KMS-11 (cell line): ENCODE measurements at regions not wholly inside any gene's neighbourhood (a gene's known extent, or its start where the extent isn't known, plus 50 kb on each side); places are given as distances from the start of the nearest gene placed in this dataset.

ENCODE experiments used
- H2AFZ ChIP-seq: fragments of 200-600 bp; sonication (generic); 2 replicates; pipeline ENCODE4 v1.6.1; 2016; ENCODE audit warnings: antibody characterized with exemption, mixed run types, low read depth
- H3K27ac ChIP-seq: fragments of 200-600 bp; sonication (generic); 2 replicates; pipeline ENCODE4 v1.6.1; 2016; ENCODE audit warnings: mild to moderate bottlenecking, mixed run types
- H3K27me3 ChIP-seq: fragments of 200-600 bp; sonication (generic); 2 replicates; pipeline ENCODE4 v1.6.1; 2017; ENCODE audit warnings: mild to moderate bottlenecking, low read depth, mixed run types, moderate library complexity; ENCODE audit not compliant: insufficient read depth
- H3K36me3 ChIP-seq: fragments of 200-600 bp; sonication (generic); 2 replicates; pipeline ENCODE4 v1.6.1; 2017; ENCODE audit warnings: mild to moderate bottlenecking, mixed run types; ENCODE audit not compliant: insufficient read depth
- H3K4me1 ChIP-seq: fragments of 200-600 bp; sonication (generic); 2 replicates; pipeline ENCODE4 v1.6.1; 2016; ENCODE audit warnings: mild to moderate bottlenecking, low read depth, mixed run types; ENCODE audit not compliant: poor library complexity, severe bottlenecking
- H3K4me2 ChIP-seq: fragments of 200-600 bp; sonication (generic); 2 replicates; pipeline ENCODE4 v1.7.0; 2016; ENCODE audit warnings: mild to moderate bottlenecking, mixed run types
- H3K4me3 ChIP-seq: fragments of 200-600 bp; sonication (generic); IDR thresholded peaks from 2 replicates; pipeline ENCODE4 v1.6.1; 2017; ENCODE audit warnings: low read depth, low read length, mixed read lengths; ENCODE audit not compliant: insufficient read depth
- H3K79me2 ChIP-seq: fragments of 200-600 bp; sonication (generic); 2 replicates; pipeline ENCODE4 v1.6.1; 2016; ENCODE audit warnings: low read depth, mixed run types; ENCODE audit not compliant: insufficient read depth
- H3K9ac ChIP-seq: fragments of 200-600 bp; sonication (generic); 2 replicates; pipeline ENCODE4 v1.6.1; 2016; ENCODE audit warnings: mild to moderate bottlenecking, mixed run types
- H4K20me1 ChIP-seq: fragments of 200-600 bp; sonication (generic); 2 replicates; pipeline ENCODE4 v1.6.1; 2016; ENCODE audit warnings: mild to moderate bottlenecking, mixed run types; ENCODE audit not compliant: insufficient read depth
- CTCF ChIP-seq: fragments of 200-600 bp; sonication (generic); conservative IDR thresholded peaks from 2 replicates; pipeline ENCODE4 v1.6.1; 2017; ENCODE audit warnings: low read depth, mild to moderate bottlenecking, antibody characterized with exemption, low read length, moderate library complexity, mixed read lengths

GRCh38 chr5:40006260-40006659 lies 581.5 kb upstream of the DAB2 start:
- no peak overlapping the region for H3K9ac ChIP-seq
- H3K27me3 ChIP-seq = no peaks in the 10 kb centered on the region
- H3K36me3 ChIP-seq = no peaks in the 10 kb centered on the region
- no peaks in the 10 kb centered on the region for H3K4me1 ChIP-seq
- no peak overlapping the region for H3K4me2 ChIP-seq
- H3K27ac ChIP-seq = no peak overlapping the region
- H4K20me1 ChIP-seq = no peaks in the 10 kb centered on the region
- no peak for TF ChIP-seq CTCF
- no peaks in the 10 kb centered on the region for H3K79me2 ChIP-seq
- H3K4me3 ChIP-seq = no peak overlapping the region
- H2AFZ ChIP-seq = no peak overlapping the region

- no peaks in the 10 kb centered on the region for H3K4me1 ChIP-seq
- no peaks in the 10 kb centered on the region for H3K36me3 ChIP-seq
- H3K79me2 ChIP-seq = no peaks in the 10 kb centered on the region
- H2AFZ ChIP-seq = no peak overlapping the region
- TF ChIP-seq CTCF = no peak
- no peak overlapping the region for H3K4me3 ChIP-seq
- H3K4me2 ChIP-seq = no peak overlapping the region
- H4K20me1 ChIP-seq = no peaks in the 10 kb centered on the region
- H3K27ac ChIP-seq = no peak overlapping the region
- no peak overlapping the region for H3K9ac ChIP-seq
- no peaks in the 10 kb centered on the region for H3K27me3 ChIP-seq
Observed at GRCh38 chr5:40001796-40002195, 577.0 kb upstream of the DAB2 start.

GRCh38 chr5:39998518-39998917 lies 573.7 kb upstream of the DAB2 start:
- Histone ChIP-seq H3K36me3 (no peaks in the 10 kb centered on the region), H3K27me3 (no peaks in the 10 kb centered on the region), H3K9ac (no peak overlapping the region), H3K27ac (no peak overlapping the region), H3K4me3 (no peak overlapping the region), H2AFZ (no peak overlapping the region), H3K4me1 (no peaks in the 10 kb centered on the region), H3K4me2 (no peak overlapping the region), H3K79me2 (no peaks in the 10 kb centered on the region), H4K20me1 (no peaks in the 10 kb centered on the region)
- no peak for TF ChIP-seq CTCF

GRCh38 chr5:39995990-39996389 lies 571.2 kb upstream of the DAB2 start:
- Histone ChIP-seq H3K4me3 (no peak overlapping the region), H3K36me3 (no peaks in the 10 kb centered on the region), H2AFZ (no peak overlapping the region), H4K20me1 (no peaks in the 10 kb centered on the region), H3K27me3 (no peaks in the 10 kb centered on the region), H3K4me1 (no peaks in the 10 kb centered on the region), H3K9ac (no peak overlapping the region), H3K79me2 (no peaks in the 10 kb centered on the region), H3K4me2 (no peak overlapping the region), H3K27ac (no peak overlapping the region)
- no peak for TF ChIP-seq CTCF
